Stimulated activated CD4-positive, alpha-beta T cell treated with anti-CD3 and anti-CD28 coated beads, Interleukin-15, amount 100 ng/mL, for 48 hours (primary cell): ENCODE measurements at regions not wholly inside any gene's neighbourhood (a gene's known extent, or its start where the extent isn't known, plus 50 kb on each side); places are given as distances from the start of the nearest gene placed in this dataset.

Experiments
- DNase-seq, 2 donors: peaks; one replicate each; pipeline ENCODE4 v3.0.0-alpha.2; 2020; ENCODE audit warnings: low read depth in 2 of 2

GRCh38 chr9:673264-673965, 168.1 kb upstream of the DMRT1 start:
- no peak for DNase-seq

GRCh38 chr9:673966-674526, 167.5 kb upstream of the DMRT1 start:
- no peak for DNase-seq

DNA sequence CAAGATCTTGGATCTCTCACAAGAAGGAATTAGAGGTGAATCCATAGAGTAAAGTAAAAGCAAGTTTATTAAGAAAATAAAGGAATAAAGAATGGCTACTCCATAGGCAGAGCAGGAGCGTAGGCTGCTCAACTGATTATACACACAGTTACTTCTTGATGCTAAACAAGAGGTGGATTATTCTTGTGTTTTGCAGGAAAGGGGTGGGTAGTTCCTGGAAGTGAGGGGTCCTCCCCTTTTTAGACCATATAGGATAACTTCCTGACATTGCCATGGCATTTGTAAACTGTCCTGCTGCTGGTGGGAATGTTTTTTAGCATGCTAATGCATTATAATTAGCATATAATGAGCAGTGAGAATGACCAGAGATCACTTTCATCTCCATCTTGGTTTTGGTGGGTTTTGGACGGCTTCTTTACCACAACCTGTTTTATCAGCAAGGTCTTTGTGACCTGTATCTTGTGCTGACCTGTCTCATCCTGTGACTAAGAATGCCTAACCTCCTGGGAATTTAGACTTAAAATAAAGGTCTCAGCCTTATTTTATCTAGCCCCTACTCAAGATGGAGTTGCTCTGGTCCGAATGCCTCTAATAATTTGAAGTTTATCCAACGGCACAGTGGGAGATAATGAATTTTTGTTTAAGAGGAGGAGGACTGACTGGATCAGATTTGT, 165.7 kb upstream of the DMRT1 start:
- DNase-seq: no peak

DNA sequence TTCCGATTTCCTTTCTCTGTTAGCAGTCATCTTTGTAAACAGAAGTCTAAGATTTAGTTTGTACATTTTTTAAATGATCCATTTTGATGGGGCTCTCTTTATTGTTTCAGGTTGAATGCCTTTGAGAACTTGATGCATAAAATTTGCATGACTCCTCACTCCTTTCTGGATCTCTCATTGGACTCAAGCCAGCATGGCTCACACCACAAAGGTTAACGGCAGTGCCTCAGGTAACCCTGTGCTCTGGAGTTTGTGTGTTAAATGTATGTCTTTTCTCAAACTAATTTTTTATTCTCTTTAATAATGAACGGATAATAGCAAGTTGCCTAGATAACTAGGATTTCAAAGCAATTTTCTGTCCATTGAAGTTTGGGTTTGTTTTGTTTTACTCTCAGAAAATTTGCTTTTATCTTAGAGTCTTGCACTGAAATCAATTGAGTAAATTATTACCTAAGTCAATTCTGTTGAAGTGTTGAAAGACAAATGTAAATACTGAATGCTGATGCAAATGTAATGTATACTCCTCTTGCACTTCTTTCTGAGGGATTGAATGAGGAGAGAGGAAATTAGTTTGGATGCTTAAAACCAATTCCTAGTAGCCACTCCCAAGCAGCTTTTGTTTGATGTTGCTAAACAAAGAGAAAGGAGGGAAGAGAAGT, 164.6 kb upstream of the DMRT1 start:
- DNase-seq: no peak

GRCh38 chr9:677461-678097, 163.9 kb upstream of the DMRT1 start:
- DNase-seq: no peak

- DNase-seq: no peak
Observed at GRCh38 chr9:678897-679296, 162.6 kb upstream of the DMRT1 start.

- DNase-seq: no peak
Observed at GRCh38 chr9:679462-679861, 162.0 kb upstream of the DMRT1 start.

- DNase-seq: no peak
Observed at GRCh38 chr9:680106-680505, 161.4 kb upstream of the DMRT1 start.

DNA sequence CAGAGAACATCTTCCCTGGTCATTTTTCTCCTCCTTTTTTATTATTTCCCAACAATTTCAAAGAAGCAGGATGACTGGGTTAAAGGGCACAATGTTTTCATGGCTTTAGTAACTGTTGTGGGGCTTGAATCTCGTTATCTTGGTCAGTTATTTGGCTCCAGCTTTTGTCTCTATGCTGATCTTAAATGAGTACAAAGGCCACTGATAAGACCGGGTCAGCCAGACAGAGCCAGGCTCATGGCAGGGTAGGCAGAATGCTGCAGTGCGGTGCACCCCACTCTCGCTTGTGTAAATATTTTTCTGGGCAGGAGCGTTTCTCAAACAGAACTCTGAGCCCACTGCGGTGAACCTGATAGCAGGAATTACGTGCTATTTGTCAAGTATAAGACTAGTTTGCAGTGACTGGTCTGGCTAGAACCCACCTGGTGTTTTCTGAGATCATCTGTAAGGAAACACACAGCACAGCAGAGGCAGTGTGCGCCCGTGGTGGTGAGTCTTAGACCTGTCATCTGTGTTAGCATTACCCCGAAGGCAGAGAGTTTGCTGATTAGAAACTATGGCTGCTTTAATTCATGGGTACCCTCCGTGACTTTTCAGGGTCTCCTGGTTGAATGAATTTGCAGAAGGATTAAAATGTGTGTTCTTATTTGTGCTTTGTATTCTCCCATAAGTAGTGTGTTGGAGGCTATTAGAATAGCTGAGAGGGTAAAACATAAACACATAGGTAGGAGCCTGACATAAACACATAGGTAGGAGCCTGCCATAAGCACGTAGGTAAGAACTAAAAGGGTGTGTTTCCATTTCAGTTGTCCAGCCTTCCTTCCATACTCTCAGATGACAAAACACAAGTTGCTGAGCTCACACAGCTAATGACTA, 158.6 kb upstream of the DMRT1 start:
- no peak for DNase-seq

DNA sequence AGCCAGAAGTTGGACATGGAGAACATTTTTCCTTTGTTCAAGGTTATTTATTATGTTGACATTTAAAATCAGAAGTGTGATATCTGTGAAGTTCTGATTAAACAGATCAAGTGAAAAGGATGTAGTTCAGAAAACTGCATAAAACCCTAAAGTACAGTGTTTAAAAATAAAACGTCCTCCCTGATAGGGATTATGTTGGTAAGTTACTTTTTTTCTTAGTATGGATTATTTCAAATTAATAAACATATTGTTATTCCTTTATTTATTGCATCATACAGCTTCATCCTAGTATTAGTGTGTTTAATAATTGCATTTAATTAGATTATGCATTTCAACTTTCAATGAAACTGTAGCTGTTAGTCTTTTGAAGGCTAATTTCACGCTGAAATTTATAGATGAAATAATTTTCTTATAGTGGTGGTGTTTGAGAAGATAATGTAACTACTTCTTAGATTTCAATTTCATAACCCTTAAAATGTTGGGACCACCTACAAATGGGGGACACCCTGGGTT, 157.9 kb upstream of the DMRT1 start:
- DNase-seq: no peak

DNA sequence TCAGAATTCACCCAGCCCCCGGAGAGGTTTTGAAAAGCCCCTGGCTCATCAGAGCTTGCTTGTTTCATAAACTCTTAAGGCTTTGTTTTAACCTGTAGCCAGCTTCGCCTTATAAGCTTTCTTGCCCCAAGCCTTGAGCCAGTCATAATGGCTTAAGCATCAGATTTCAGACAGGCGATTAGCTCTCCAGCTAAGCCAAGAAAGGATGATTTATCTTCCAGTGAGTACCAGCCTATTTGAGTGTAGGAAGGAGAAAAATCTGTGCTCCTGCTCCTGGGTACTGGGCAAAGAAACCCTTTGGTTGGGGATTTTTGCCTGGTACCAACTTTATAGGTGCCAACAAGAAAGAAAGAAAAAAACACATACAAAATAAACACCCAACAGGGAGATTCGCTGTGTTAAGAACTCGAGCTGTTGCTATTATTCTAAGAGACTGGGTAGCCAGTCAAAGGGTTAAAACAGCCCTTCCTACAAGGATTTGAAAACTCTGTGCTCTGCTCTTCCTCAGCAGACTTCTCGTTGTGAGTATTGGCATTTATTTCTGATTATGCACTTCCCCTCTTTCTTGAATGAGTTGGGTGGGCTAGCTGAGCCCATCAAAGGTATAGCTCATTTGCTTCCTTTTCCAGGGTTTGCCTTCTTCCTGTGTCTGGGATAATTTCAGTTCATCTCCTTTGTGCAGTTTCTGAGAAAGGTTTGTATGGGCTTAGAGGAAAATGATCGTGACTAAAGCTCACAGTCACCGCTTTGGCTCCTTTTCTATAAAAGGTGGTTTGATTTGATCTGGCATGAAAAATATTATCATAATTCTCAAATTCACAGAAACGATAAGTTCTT, 157.2 kb upstream of the DMRT1 start:
- DNase-seq: no peak

DNA sequence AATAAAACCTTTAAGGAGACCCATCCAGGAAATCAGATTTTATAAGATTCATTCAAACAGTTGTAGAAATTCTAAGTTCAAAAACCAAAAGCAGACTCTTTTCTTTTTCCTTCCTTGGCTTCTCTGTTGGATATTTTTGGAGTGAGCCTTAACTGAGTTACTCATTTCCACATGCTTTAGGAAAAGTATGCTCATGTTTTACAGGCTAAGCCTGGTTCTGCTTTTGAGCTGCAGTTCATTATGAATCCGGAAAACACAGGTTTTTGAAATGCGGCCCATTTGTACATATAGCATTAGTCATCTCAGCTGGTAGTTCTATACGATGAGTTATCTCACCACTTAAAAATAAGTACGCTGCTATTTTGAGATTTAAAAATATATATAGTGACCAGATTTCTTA, 156.6 kb upstream of the DMRT1 start:
- no peak for DNase-seq

DNA sequence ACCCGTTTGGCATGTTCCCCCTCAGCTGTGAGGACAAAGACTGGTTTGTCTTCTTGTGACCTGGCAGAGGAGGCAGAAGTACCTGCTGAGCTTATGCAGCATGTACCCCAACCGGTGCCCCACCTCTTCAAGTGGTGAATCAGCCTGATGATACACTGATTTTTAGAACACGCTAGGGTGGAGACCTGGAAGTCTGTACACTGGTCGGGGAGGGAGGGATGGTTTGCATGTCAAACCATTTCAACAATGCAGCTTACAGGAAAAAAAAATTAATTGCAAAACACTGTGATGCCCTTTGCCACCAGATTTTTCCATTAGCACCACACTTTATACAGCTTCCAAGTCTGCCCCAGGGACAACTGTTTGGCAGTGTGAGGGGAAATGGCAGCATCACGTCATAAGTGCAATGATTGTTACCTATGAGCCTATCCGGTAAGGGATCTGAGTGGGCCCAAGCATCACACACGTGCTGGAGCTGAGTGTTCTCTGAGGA, 155.1 kb upstream of the DMRT1 start:
- DNase-seq: no peak

GRCh38 chr9:687034-687785, 154.3 kb upstream of the DMRT1 start:
- no peak for DNase-seq

DNA sequence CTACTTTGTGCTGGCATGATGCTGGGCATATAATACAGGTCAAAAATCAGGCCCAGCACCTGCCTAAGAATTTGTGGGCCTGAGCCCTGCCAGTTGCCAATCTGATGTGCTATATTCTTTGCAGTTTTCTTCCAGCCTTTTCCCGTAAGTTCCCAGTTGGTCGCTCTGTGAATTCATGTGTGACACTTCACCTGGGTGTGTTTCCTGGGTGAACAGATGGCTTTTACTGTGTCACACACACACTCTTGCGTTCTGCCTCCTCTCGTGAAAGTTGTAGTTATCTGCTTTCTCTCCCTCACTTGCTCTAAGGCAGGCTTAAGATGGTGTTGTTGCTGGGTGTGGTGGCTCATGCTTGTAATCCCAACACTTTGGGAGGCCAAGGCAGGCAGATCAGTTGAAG, 153.5 kb upstream of the DMRT1 start:
- DNase-seq: no peak

GRCh38 chr9:690517-691111, 150.9 kb upstream of the DMRT1 start:
- DNase-seq: no peak

GRCh38 chr9:691825-692400, 149.6 kb upstream of the DMRT1 start:
- no peak for DNase-seq

DNA sequence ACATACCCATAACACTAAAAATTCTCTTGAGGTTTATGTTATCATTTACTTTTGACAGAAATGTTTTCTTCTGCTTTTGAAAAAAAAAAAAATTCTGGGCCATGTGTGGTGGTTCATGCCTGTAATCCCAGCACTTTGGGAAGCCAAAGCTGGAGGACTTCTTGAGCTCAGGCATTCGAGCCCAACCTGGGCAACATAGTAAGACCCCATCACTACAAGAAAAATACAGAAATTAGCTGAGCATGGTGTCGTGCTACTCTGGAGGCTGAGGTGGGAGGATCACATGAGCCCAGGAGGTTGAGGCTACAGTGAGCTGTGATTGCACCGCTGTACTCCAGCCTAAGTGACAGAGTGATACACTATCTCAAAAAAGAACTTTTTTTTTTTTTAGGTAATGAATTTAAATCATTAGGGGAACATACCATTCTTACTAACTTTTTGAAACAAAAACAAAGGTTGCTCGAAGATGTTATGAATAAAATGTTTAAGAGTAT, 148.8 kb upstream of the DMRT1 start:
- no peak for DNase-seq
